Stimulated activated naive CD4-positive, alpha-beta T cell (primary cell): ENCODE measurements at regions not wholly inside any gene's neighbourhood (a gene's known extent, or its start where the extent isn't known, plus 50 kb on each side); places are given as distances from the start of the nearest gene placed in this dataset.
"Not testable (repeated sequence)": the region's sequence is repeated elsewhere in the genome, so short reads cannot be mapped to it uniquely, and the experiment has no call there.

Experiments
- DNase-seq, 6 experiments: peaks; one replicate each; lab custom pipeline; 2025; lab: John Stamatoyannopoulos, UW

GRCh38 chr3:127520993-127521392 is 69.5 kb downstream of the TPRA1 start:
- no peak for DNase-seq

- no peak for DNase-seq
Measured at GRCh38 chr3:127518456-127519081, 72.0 kb downstream of the TPRA1 start.

GRCh38 chr3:127512256-127512655 is 78.3 kb downstream of the TPRA1 start:
- no peak for DNase-seq

GRCh38 chr3:127501177-127501576 is 89.4 kb downstream of the TPRA1 start:
- no peak for DNase-seq

- no peak for DNase-seq
Measured at GRCh38 chr3:127497676-127498075, 92.9 kb downstream of the TPRA1 start.

GRCh38 chr3:127497166-127497565 is 93.4 kb downstream of the TPRA1 start:
- no peak for DNase-seq

- no peak for DNase-seq
Measured at GRCh38 chr3:127495821-127496655, 94.5 kb downstream of the TPRA1 start.

GRCh38 chr3:127493924-127494646 is 96.4 kb downstream of the TPRA1 start:
- DNase-seq: no peak

- DNase-seq: no peak
Measured at GRCh38 chr3:127492426-127492825, 98.1 kb downstream of the TPRA1 start.

- no peak for DNase-seq
Measured at GRCh38 chr3:127491909-127492308, 98.6 kb downstream of the TPRA1 start.

GRCh38 chr3:127491323-127491722 is 99.2 kb downstream of the TPRA1 start:
- DNase-seq: no peak

- DNase-seq: not testable (repeated sequence)
Measured at GRCh38 chr3:127491024-127491305, 99.6 kb downstream of the TPRA1 start.

- DNase-seq: no peak
Measured at GRCh38 chr3:127490271-127491023, 100.1 kb downstream of the TPRA1 start.

- no peak for DNase-seq
Measured at GRCh38 chr3:127489357-127489756, 101.2 kb downstream of the TPRA1 start.

- DNase-seq: no peak
Measured at GRCh38 chr3:127488740-127489139, 101.8 kb downstream of the TPRA1 start.

- DNase-seq: no peak
Measured at GRCh38 chr3:127488141-127488672, 102.3 kb downstream of the TPRA1 start.

- no peak for DNase-seq
Measured at GRCh38 chr3:127487196-127487595, 103.3 kb downstream of the TPRA1 start.

- DNase-seq: no peak
Measured at GRCh38 chr3:127486321-127486944, 104.1 kb downstream of the TPRA1 start.

GRCh38 chr3:127485396-127486170 is 105.0 kb downstream of the TPRA1 start:
- no peak for DNase-seq

- DNase-seq: no peak
Measured at GRCh38 chr3:127484601-127485388, 105.7 kb downstream of the TPRA1 start.
